Loucy (cell line): ENCODE measurements at regions not wholly inside any gene's neighbourhood (a gene's known extent, or its start where the extent isn't known, plus 50 kb on each side); places are given as distances from the start of the nearest gene placed in this dataset.

ENCODE experiments used
- H2AFZ ChIP-seq: fragments of 200-600 bp; sonication (generic); 2 replicates; pipeline ENCODE4 v1.6.0; 2016; ENCODE audit warnings: antibody characterized with exemption, mild to moderate bottlenecking, low read length, moderate library complexity
- H3F3A ChIP-seq: fragments of 200-600 bp; 2 replicates; pipeline ENCODE4 v1.6.0; 2016; ENCODE audit warnings: antibody characterized with exemption, low read depth, mild to moderate bottlenecking
- H3K27me3 ChIP-seq: fragments of 200-600 bp; sonication (generic); 2 replicates; pipeline ENCODE4 v1.6.1; 2014; ENCODE audit warnings: low read length, mild to moderate bottlenecking; ENCODE audit not compliant: insufficient read depth, poor library complexity, severe bottlenecking
- H3K36me3 ChIP-seq: fragments of 200-600 bp; sonication (generic); 2 replicates; pipeline ENCODE4 v1.6.1; 2016; ENCODE audit warnings: low read length; ENCODE audit not compliant: insufficient read depth
- H3K4me1 ChIP-seq: fragments of 200-600 bp; sonication (generic); 2 replicates; pipeline ENCODE4 v1.5.1; 2014; ENCODE audit warnings: low read length, mild to moderate bottlenecking; ENCODE audit not compliant: insufficient read depth, poor library complexity, severe bottlenecking
- H3K4me2 ChIP-seq: fragments of 200-600 bp; sonication (generic); 2 replicates; pipeline ENCODE4 v1.6.0; 2014; ENCODE audit warnings: antibody characterized with exemption, low read length, low read depth, mild to moderate bottlenecking; ENCODE audit not compliant: poor library complexity, severe bottlenecking
- H3K4me3 ChIP-seq: fragments of 200-600 bp; sonication (generic); 2 replicates; pipeline ENCODE4 v1.5.1; 2014; ENCODE audit warnings: low read length, mild to moderate bottlenecking, mixed read lengths; ENCODE audit not compliant: poor library complexity, severe bottlenecking
- H3K79me2 ChIP-seq: fragments of 200-600 bp; sonication (generic); 2 replicates; pipeline ENCODE4 v1.6.1; 2014; ENCODE audit warnings: low read length; ENCODE audit not compliant: insufficient read depth
- H3K9ac ChIP-seq: fragments of 200-600 bp; sonication (generic); 2 replicates; pipeline ENCODE4 v1.6.0; 2014; ENCODE audit warnings: mild to moderate bottlenecking, low read depth, low read length, moderate library complexity; ENCODE audit not compliant: poor library complexity, severe bottlenecking
- H3K9me2 ChIP-seq: fragments of 200-600 bp; sonication (generic); replicated peaks from 2 replicates; pipeline ENCODE4 v1.6.1; 2016; ENCODE audit warnings: low read depth, low read length, mixed read lengths
- H3K9me3 ChIP-seq: fragments of 200-600 bp; sonication (generic); 2 replicates; pipeline ENCODE4 v1.6.1; 2014; ENCODE audit warnings: mild to moderate bottlenecking, antibody characterized with exemption, low read length, low read depth; ENCODE audit not compliant: insufficient read depth
- H4K20me1 ChIP-seq: fragments of 200-600 bp; sonication (generic); 2 replicates; pipeline ENCODE4 v1.6.0; 2014; ENCODE audit warnings: antibody characterized with exemption, low read length, mild to moderate bottlenecking; ENCODE audit not compliant: insufficient read depth, poor library complexity, severe bottlenecking
- EZH2phosphoT487 ChIP-seq: fragments of 200-600 bp; IDR thresholded peaks from 2 replicates; pipeline ENCODE4 v1.6.1; 2018; ENCODE audit warnings: antibody characterized with exemption, mild to moderate bottlenecking, moderate library complexity, borderline replicate concordance
- TF ChIP-seq, protein P1 (sequence below): fragments of 200-600 bp; sonication (generic); conservative IDR thresholded peaks from 2 replicates; pipeline ENCODE4 v1.5.1; 2014; ENCODE audit warnings: mild to moderate bottlenecking, antibody characterized with exemption, low read length

DNA sequence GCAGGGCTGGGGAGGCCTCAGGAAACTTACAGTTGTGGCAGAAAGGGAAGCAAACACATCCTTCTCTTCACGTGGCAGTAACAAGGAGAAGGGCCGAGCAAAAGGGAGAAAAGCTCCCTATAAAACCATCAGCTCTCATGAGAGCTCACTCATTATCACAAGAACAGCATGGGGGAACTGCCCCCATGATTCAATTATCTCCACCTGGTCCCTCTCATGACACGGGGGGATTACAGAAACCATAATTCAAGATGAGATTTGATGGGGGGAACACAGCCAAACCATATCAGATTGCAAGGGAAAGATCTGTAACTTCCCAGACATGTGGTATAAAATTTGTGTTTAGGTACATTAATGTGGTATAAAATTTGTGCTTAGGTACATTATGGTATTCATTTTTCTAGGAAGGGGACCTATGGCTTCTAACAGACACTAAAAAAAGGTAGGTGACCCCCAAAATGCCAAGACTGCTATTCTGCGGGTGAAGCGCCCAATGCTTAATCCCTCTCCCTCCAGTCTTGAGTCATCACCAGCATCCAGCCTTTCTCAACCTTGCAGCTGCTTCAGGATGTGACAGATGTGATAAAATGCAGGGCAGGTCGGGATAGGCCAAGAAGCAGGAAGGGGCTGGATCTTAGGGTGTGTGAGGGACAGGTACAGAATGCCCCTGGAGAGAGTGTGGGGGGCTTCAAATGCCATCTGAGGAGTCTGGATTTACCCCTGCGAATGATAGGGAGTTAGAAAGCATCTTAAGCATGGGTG, 57.7 kb upstream of the AMPD3 start:
- Histone ChIP-seq H3K9me2 (no peaks in the 10 kb centered on the region), H3K4me3 (no peak overlapping the region), H3K4me1 (peaks cover 67% of the 10 kb centered on the region), H3K79me2 (no peaks in the 10 kb centered on the region), H3K4me2 (no peak overlapping the region), H3K36me3 (no peaks in the 10 kb centered on the region), H3F3A (no peaks in the 10 kb centered on the region), H4K20me1 (no peaks in the 10 kb centered on the region), H2AFZ (no peak overlapping the region), H3K27me3 (no peaks in the 10 kb centered on the region), H3K9ac (no peak overlapping the region), H3K9me3 (no peaks in the 10 kb centered on the region)
- TF ChIP-seq, protein P1, sequence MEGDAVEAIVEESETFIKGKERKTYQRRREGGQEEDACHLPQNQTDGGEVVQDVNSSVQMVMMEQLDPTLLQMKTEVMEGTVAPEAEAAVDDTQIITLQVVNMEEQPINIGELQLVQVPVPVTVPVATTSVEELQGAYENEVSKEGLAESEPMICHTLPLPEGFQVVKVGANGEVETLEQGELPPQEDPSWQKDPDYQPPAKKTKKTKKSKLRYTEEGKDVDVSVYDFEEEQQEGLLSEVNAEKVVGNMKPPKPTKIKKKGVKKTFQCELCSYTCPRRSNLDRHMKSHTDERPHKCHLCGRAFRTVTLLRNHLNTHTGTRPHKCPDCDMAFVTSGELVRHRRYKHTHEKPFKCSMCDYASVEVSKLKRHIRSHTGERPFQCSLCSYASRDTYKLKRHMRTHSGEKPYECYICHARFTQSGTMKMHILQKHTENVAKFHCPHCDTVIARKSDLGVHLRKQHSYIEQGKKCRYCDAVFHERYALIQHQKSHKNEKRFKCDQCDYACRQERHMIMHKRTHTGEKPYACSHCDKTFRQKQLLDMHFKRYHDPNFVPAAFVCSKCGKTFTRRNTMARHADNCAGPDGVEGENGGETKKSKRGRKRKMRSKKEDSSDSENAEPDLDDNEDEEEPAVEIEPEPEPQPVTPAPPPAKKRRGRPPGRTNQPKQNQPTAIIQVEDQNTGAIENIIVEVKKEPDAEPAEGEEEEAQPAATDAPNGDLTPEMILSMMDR = no peak
- TF ChIP-seq EZH2phosphoT487 = no peak

DNA sequence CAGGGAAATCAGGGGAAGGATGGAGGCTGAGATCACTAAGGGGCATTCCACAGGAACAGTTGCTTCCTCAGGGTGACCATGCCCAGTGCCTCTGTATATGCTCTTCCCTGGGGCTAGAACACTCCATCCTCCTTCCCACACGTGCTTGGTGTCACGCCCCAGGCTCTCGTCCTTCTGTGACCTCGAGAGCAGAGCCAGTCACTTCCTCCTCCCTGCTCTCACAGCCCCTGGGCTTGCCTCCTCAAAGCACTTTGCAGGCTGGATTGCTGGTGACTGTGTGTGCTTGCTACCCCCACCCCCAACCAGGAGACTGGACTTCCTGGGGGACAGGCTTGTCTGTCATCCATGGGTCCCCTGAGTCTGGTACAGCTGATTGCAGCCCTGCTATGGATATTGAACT, 56.5 kb upstream of the AMPD3 start:
- H3K4me2 ChIP-seq = peak overlapping the region; percentile 40

DNA sequence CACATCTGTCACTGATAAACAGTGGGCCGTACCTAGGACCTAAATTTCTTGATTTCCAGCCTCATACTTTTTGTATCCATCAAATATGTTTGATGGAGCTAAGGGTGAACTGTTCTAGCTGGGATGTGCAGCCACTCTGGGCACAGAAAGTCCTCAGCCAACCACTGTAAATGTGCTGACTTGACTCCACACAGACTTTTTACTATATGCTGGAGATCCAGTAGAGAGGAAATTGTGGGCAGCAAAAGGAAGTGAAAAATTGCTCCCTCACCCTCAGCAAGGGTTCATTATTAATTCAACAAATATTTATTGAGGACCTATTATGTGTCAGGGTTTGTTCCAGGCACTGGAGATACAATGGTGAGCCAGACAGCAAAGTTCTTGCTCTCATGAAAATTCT, 54.2 kb upstream of the AMPD3 start:
- Histone ChIP-seq H2AFZ (no peak overlapping the region), H4K20me1 (no peaks in the 10 kb centered on the region), H3K36me3 (no peaks in the 10 kb centered on the region), H3K27me3 (no peaks in the 10 kb centered on the region), H3K9ac (no peak overlapping the region), H3K4me1 (peaks cover 55% of the 10 kb centered on the region), H3K4me3 (peak overlapping the region; percentile 25), H3K4me2 (peak overlapping the region; percentile 58), H3K79me2 (no peaks in the 10 kb centered on the region), H3K9me3 (no peaks in the 10 kb centered on the region), H3F3A (no peaks in the 10 kb centered on the region), H3K9me2 (no peaks in the 10 kb centered on the region)
- TF ChIP-seq EZH2phosphoT487 = no peak
- TF ChIP-seq, protein P1 = no peak

More for the DNA sequence above, 56.5 kb upstream of the AMPD3 start:
- no peaks in the 10 kb centered on the region for H3K27me3 ChIP-seq
- no peaks in the 10 kb centered on the region for H3K9me3 ChIP-seq
- H3K4me1 ChIP-seq = peaks cover 66% of the 10 kb centered on the region
- no peaks in the 10 kb centered on the region for H3K9me2 ChIP-seq
- H4K20me1 ChIP-seq = no peaks in the 10 kb centered on the region
- H3K9ac ChIP-seq = peak overlapping the region; percentile 20
- no peaks in the 10 kb centered on the region for H3K36me3 ChIP-seq
- no peaks in the 10 kb centered on the region for H3F3A ChIP-seq
- H2AFZ ChIP-seq = 0 out of 2 replicates have a peak overlapping the region, but pooled peaks have one; percentile 17
- no peak overlapping the region for H3K4me3 ChIP-seq
- TF ChIP-seq EZH2phosphoT487 = no peak
- TF ChIP-seq, protein P1 = no peak
- no peaks in the 10 kb centered on the region for H3K79me2 ChIP-seq
